ENCODE measurements at regions not wholly inside any gene's neighbourhood (a gene's known extent, or its start where the extent isn't known, plus 50 kb on each side); places are given as distances from the start of the nearest gene placed in this dataset.

DNA sequence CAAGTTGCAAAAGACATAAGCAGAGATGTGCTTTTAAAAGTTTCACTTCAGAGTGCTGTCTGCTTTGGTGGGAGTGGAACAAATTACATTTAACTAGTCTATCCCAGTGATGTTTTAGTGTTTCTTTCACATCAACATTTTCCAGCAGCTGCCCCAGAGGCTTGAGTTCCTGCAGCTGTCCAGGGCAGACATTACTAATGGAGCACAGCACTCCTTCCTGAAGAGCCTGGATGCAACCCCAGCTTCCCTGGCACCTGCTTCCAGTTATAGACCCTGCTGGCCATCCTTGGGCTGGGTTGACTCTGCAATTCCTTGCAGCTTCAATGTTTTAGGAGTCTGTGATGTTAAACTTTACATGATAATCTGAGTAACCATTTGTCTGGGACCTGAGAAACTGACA, 61.4 kb upstream of the PIRT start:
- TF ChIP-seq CTCF (IDR thresholded peaks at IDR 0.05; ENCODE audit: insufficient read depth, low read depth, low read length) (no peak), EZH2 (IDR thresholded peaks at IDR 0.05; ENCODE audit: insufficient read depth, low read length) (no peak)
